Activated gamma-delta T cell treated with Interleukin-2 at 50 U/mL for 16 hours (primary cell): ENCODE measurements at regions not wholly inside any gene's neighbourhood (a gene's known extent, or its start where the extent isn't known, plus 50 kb on each side); places are given as distances from the start of the nearest gene placed in this dataset.
"Not testable (repeated sequence)": the region's sequence is repeated elsewhere in the genome, so short reads cannot be mapped to it uniquely, and the experiment has no call there.

Experiments used
- DNase-seq: peaks from one replicate; pipeline ENCODE4 v3.0.0-alpha.2; 2020

- no peak for DNase-seq
Observed at GRCh38 chr12:126038434-126038833, 973.2 kb downstream of the AACS start.

DNA sequence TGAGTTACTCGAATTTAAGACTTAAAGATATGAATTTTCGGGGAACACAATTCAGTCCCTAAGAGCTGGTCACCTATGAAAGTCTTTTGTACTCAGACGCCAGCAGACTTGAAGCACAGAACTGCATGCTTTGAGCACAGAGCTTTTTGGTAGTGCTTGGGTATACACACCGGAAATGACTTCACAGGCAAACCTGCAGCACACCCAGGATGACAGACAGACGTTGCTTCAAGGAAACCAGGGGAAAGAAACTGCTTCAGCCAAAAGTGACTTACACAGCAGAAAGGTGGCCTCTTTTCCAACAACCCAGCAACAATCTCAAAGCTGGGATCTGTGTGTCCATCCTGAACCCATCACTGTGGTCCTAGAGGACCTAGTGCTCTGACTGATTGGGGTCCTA is 975.1 kb downstream of the AACS start:
- no peak for DNase-seq

DNA sequence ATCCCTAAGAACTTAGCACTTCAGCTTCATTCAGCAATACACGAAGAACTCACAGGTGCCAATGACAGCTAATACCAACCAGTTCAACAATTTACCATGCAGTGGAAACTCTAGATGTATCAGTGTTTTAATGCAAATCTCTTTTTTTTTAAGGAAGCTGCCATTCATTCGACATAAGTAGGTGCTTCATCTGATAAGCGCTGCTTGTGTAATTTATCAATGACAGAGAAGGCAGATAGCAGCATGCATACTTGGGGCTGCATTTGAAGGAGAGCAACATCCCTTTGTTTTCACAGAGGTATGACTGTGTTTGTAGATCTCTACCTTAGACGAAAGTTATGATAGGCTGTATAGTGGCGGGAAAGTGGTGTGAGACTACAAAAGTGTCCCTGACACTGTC is 977.1 kb downstream of the AACS start:
- DNase-seq = no peak

DNA sequence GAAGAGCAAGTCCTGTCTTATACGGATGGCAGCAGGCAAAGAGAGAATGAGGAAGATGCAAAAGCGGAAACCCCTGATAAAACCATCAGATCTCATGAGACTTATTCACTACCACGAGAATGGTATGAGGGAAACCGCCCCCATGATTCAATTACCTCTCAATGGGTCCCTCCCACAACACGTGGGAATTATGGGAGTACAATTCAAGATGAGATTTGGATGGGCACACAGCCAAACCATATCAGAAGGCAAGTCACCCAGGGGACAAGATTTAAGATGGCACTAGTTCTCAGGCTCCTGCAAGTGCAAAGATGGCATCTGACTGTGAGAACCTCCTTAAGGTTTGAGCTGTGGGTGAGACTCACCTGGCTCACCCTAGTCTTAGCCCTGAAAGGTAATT is 984.3 kb downstream of the AACS start:
- DNase-seq = not testable (repeated sequence)

DNA sequence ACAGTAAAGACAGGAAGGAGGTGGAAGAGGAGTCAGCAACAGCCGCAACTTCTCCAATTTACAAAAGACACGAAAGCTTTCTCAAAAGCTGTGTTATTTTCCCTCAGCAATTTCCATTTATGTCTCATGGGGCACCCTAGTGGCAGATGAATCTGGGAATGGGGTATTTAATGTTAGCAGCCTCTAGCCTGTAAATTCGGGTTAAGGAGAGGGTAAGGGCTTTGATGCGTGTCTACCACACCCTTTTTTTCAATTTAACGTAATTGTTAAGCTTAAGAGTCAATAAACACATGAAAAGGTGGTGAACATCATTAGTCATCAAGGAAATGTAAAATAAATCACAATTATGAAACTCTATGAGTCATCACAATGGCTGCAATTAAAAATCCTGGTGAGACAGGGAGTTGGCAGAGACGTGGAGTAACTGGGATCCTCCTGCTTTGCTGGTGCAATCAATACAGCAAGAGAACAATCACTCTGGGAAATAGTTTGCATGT is 986.4 kb downstream of the AACS start:
- DNase-seq = no peak

- DNase-seq = no peak
Observed at GRCh38 chr12:126055521-126055920, 990.3 kb downstream of the AACS start.

DNA sequence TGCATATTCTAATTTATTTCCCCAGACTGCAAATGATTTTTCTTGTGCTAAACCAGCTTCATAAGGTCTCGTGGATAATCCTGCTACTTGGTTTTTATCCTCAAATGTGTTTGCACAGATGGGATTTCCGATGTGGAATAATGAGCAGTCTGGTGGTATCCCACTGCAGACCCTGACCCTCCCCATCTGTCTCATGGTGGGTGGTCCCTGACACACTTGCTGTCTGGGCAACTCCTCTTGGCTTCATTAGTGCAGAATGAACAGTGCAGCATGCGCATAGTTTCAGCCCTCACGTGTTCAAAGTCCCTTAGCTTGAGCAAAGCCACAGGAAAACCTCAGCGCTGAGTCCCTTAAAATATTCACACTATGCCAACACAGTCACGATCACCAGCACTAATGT is 996.5 kb downstream of the AACS start:
- DNase-seq = no peak

DNA sequence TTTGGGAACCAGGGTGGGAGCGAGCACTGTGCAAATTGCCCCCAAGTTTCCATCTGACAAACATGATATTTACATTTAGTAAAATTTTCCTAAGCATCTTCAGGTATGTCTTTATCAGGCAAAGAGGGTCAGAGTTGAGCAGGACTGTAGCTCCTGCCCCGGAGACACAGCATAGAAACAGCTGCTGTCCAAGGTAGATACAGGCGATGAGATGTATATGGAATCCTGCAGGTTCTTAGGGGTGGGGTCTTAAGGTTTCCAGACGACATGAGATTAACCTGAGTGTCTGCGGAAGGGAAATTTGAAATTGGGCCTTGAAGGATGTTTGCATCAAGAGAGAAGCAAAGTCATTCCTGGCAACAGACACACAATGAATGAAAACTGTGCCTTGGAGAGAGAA is 998.8 kb downstream of the AACS start:
- no peak for DNase-seq

DNA sequence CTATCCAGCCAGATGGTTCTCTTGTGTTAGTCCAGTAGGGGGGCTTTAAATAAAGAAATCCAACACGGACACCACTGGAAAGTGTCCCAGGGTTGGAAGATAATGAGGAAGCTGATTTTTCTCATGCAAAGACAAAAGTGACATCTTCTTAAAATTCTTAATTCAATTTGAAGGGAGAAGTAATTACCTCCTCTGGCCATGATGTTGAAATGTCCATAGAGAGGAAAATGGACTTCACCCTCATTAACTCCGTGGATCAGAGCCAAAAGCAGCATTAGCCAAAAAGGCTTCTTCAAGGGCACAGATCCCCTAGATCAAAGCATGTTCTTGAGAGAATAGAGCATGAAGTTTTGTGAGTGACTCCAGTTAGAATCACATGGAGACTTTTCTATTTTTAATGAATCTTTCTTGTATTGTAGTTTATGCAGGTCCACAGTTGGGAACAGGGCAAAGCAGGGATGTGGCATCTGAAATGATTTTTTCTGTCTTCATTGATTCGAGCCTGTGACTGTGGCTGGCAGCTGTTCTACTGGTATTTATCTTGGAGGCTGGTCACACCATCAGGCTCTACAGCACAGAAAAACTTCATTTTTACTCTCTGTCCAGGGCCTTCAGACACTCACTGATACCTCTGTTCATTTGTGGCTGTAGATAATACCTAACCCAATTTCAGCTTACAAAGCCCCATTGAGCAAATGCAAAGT is 1002.5 kb downstream of the AACS start:
- no peak for DNase-seq

GRCh38 chr12:126069549-126070165 is 1004.4 kb downstream of the AACS start:
- DNase-seq = no peak

GRCh38 chr12:126076515-126076914 is 1011.3 kb downstream of the AACS start:
- no peak for DNase-seq

DNA sequence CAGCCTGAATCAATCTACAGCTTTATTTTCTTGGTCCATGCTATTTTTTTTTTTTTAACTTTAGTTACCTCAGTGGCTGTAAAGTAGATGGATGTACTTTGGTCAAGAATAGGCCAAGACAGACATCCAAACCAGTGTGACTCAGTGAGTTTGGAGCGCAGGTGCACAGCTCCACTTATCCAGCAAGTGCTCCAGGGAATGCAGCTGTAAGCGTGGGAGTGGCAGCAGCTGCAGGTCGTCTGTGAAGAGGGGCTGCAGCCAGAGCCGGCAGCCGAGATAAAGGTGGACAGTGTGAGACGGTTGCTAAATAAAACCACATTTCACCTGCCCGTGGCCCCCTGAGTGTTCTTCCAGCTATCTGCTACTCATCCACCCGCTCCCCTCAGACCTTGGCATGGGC is 1018.7 kb downstream of the AACS start:
- DNase-seq = no peak

DNA sequence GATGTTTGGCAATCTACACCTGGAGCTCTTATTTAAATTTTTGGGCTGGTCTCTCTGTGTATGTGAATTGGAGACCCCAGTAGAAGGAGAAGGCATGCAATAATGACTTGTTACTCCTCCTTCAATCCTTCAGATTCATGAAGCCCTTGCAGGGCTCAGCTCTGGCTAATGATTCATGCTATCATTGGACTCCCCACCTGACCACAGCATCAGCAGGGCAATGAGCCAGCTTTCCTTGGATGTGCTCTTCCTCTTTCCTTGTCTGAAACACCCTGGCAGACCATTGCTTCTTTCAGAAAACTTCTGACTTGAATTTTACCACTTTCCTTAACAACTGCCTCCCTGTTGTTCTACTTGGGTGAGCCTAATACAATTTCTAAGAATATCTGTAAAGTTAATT is 1019.2 kb downstream of the AACS start:
- no peak for DNase-seq

- no peak for DNase-seq
Observed at GRCh38 chr12:126086242-126086641, 1021.0 kb downstream of the AACS start.

- no peak for DNase-seq
Observed at GRCh38 chr12:126087692-126088091, 1022.5 kb downstream of the AACS start.

- no peak for DNase-seq
Observed at GRCh38 chr12:126093908-126094307, 1028.7 kb downstream of the AACS start.

GRCh38 chr12:126095748-126096510 is 1030.7 kb downstream of the AACS start:
- DNase-seq = no peak

- no peak for DNase-seq
Observed at GRCh38 chr12:126106706-126107105, 1041.5 kb downstream of the AACS start.

- DNase-seq = no peak
Observed at GRCh38 chr12:126107659-126108058, 1042.4 kb downstream of the AACS start.

DNA sequence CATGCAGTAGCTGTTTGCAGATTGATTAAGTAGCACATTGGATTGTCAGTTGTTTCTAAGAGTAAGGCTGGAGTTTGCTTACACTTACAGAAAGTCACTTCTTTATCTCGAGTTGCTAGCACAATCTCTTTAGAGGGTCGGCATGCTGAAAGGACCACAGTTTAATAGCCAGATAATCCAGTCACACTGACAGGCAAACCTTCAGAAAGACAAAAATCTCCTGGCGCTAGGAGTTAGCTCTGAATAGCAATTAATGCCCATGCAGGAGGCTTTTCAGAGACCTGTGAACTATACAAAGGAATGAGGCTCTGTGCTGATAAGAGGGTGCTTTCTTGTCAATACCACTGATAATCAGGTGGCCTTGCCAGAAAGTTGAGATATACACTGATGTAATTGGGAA is 1043.0 kb downstream of the AACS start:
- DNase-seq = no peak

DNA sequence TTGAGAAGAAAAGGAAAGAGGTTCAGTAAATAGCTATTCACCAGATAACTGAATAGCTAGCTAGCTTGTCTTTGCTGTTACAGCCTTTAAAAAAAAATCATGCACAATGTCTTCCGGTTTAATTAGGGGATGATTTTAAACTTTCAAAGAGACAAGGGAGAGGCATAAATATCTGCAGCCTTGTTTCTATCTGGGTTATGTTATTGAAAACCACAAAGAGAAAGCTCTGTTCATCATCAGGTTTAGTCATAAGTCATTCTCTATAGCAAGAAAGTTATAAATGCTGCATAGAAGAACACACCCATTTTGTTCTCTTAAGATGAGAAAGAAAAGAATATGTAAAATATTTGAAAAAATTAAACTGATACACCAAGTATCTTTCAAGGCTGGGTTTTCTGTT is 1046.9 kb downstream of the AACS start:
- DNase-seq = no peak

GRCh38 chr12:126112849-126113248 is 1047.6 kb downstream of the AACS start:
- no peak for DNase-seq

DNA sequence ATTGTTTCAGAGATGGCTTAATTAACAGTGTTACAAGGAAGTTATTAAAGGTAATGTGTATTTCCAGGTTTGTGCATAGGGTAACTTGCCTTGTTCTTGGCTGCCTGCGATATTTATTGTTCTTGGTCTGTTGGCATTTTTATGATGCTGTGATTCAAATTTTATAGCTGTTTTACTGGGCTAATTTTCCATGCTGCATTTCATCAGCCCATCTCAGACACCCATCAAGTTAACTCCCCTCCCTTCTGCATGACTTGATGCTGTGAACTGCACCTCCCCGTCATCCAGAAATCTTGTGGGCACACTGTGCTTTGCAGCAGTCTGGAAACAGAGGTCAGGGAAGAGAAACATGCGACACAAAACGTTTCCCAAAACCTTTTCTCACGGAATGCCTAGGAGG is 1049.2 kb downstream of the AACS start:
- no peak for DNase-seq

DNA sequence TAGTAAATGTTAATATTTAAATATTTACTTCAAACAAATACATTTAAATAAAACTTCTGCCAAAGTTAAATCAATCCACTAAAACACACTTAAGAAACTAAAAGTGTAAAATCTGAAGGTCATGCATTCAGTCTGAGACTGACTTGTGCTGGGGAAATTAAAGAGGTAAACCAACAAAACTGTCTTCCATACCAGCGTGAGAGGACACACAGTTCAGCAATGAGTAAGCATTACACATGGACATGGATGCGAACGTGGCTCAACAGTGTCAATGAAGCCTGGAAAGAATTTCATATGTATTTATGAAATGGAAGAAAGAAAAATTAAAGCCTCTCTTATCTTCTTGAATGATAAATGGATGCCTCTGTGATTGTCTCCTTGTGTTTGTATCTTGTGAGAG is 1052.3 kb downstream of the AACS start:
- DNase-seq = no peak
